ENCODE measurements at regions not wholly inside any gene's neighbourhood (a gene's known extent, or its start where the extent isn't known, plus 50 kb on each side); places are given as distances from the start of the nearest gene placed in this dataset.
A peak's percentile ranks its signal among the peaks of the same experiment; 100 is the strongest.

DNA sequence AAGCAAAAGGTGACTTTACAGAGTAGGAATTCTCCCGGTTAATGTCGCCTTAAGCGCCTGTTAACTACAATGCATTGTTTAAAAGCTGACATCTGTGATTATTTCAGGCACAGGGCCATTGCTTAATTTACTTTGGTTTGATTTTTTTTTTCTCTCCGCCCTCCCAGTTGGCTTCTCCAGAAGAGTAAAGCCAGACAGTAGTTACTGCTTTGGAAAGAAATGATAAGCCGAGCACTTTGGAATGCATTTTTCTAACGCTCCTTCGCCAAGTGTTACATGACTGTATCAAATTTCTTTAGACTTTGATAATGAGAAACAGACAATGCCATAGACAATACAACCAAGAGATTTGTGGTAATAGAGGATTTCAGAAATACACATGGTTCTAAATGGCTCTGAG, 383.0 kb upstream of the TENM3 start:
- TF ChIP-seq, protein P1, sequence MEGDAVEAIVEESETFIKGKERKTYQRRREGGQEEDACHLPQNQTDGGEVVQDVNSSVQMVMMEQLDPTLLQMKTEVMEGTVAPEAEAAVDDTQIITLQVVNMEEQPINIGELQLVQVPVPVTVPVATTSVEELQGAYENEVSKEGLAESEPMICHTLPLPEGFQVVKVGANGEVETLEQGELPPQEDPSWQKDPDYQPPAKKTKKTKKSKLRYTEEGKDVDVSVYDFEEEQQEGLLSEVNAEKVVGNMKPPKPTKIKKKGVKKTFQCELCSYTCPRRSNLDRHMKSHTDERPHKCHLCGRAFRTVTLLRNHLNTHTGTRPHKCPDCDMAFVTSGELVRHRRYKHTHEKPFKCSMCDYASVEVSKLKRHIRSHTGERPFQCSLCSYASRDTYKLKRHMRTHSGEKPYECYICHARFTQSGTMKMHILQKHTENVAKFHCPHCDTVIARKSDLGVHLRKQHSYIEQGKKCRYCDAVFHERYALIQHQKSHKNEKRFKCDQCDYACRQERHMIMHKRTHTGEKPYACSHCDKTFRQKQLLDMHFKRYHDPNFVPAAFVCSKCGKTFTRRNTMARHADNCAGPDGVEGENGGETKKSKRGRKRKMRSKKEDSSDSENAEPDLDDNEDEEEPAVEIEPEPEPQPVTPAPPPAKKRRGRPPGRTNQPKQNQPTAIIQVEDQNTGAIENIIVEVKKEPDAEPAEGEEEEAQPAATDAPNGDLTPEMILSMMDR (IDR thresholded peaks at IDR 0.05) = no peak
- peaks cover 0 to 3% (median 0%) of the 10 kb centered on the region in 11 donors for H3K9me3 ChIP-seq
- no peak overlapping the region for H3K4me3 ChIP-seq
- H3K4me1 ChIP-seq = peaks cover 0 to 19% (median 8%) of the 10 kb centered on the region in 9 donors
- DNase-seq (peak in 1 of 2 donors; percentile 5), ATAC-seq (peak in 7 of 8 donors; percentile 40 to 79 (median 73))
- H3K27me3 ChIP-seq = no peaks in the 10 kb centered on the region
- H3K27ac ChIP-seq = peak overlapping the region in 1 of 10 donors; percentile 30
- H3K36me3 ChIP-seq = no peaks in the 10 kb centered on the region
- intact Hi-C loops (cut with DNase I) = no loop called here
- 17 to 19% methylated on average over 7 of the region's 7 CpGs for WGBS, 2 donors

DNA sequence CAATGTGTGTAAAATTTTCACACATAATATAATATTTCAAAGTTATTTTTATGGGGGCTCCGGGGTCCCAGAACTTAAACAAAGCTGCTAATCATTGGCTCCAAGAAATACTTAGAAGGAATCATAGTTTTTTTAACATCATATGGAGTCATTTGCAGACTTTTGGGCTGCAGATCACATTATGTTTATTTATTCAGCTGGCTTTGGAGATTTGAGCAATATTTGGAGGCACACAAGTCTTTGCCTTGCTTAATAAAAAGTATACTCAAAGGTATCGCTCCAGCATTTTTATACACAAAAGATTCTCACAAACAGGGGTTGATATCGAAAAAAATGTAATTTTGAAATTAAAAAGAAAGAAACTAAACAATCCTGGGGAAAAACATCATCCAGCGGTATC, 382.5 kb upstream of the TENM3 start:
- Histone ChIP-seq H3K9me3 (peaks cover 0 to 3% (median 0%) of the 10 kb centered on the region in 11 donors), H3K4me3 (no peak overlapping the region), H3K4me1 (peaks cover 0 to 19% (median 8%) of the 10 kb centered on the region in 9 donors), H3K27me3 (no peaks in the 10 kb centered on the region), H3K36me3 (no peaks in the 10 kb centered on the region), H3K27ac (peak overlapping the region in 1 of 10 donors; percentile 30)
- WGBS, 2 donors = 55 to 66% methylated on average over 4 of the region's 4 CpGs
- DNase-seq = no peak
- ATAC-seq = peak in 3 of 8 donors; percentile 2 to 54 (median 41)
- TF ChIP-seq, protein P1 (IDR thresholded peaks at IDR 0.05) = no peak
- intact Hi-C loops (cut with DNase I) = no loop called here

DNA sequence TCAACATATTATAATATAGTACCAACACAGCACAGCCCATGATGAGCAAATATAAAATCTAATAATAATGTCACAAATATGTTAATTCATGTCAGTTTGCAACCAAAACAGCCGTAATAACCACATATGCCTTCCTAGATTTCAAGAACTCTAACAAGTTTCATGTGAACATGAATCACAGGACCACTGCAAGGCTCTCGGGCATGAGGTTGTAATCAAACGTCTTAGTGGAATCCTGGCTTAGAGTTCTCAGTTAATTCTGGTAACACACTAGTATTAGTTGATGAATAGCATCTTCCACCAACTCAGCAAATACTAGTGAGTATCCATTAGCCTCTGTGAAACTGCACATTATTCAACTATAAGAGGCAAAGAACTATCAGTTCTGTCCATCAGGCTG, 379.3 kb upstream of the TENM3 start:
- WGBS, 2 donors = 74 to 81% methylated on average over 3 of the region's 3 CpGs
- Histone ChIP-seq H3K27me3 (no peaks in the 10 kb centered on the region), H3K4me3 (no peak overlapping the region), H3K27ac (no peak overlapping the region), H3K36me3 (no peaks in the 10 kb centered on the region), H3K4me1 (peaks cover 0 to 19% (median 8%) of the 10 kb centered on the region in 9 donors), H3K9me3 (no peaks in the 10 kb centered on the region)
- DNase-seq (no peak), ATAC-seq (no peak)
- intact Hi-C loops (cut with DNase I) = no loop called here
- TF ChIP-seq, protein P1 (IDR thresholded peaks at IDR 0.05) = no peak

DNA sequence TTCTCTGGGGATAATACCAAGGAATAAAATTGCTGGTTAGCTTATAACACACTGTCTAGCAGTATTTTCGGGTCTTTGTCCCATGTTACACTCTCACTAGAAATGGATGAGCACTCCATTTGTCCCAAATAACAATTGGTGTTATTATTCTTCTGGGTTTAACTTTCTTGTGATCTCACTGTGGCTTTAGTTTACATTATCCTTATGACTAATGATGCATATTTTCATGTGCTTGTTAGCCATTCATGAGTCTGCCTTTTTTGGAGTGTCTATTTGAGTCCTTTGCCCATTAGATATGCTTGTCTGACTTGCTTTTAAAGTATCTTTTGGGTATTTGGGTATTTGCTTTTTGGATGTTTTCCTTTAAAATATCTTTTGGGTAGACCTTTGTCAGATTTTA, 372.9 kb upstream of the TENM3 start:
- TF ChIP-seq, protein P1 (IDR thresholded peaks at IDR 0.05) = no peak
- Histone ChIP-seq H3K27ac (no peak overlapping the region), H3K36me3 (no peaks in the 10 kb centered on the region), H3K4me3 (no peak overlapping the region), H3K4me1 (no peaks in the 10 kb centered on the region), H3K9me3 (no peaks in the 10 kb centered on the region), H3K27me3 (no peaks in the 10 kb centered on the region)
- DNase-seq (no peak), ATAC-seq (no peak)
- WGBS, 2 donors = 68 to 76% methylated on average over 1 of the region's 1 CpG
- intact Hi-C loops (cut with DNase I) = no loop called here
